AG09319 (cell line): ENCODE measurements at regions not wholly inside any gene's neighbourhood (a gene's known extent, or its start where the extent isn't known, plus 50 kb on each side); places are given as distances from the start of the nearest gene placed in this dataset.
"Not testable (repeated sequence)": the region's sequence is repeated elsewhere in the genome, so short reads cannot be mapped to it uniquely, and the experiment has no call there.

Experiments used
- DNase-seq: peaks from one replicate; pipeline ENCODE4 v3.0.0-alpha.2; 2010; ENCODE audit warnings: low read depth; ENCODE audit errors: extremely low read depth
- CTCF ChIP-seq: IDR thresholded peaks from 2 replicates; pipeline ENCODE4 v1.5.1; 2011; ENCODE audit warnings: low read depth, mild to moderate bottlenecking, inconsistent platforms, low read length, moderate library complexity

- no peak for DNase-seq
- no peak for TF ChIP-seq CTCF
Observed at GRCh38 chr11:112697391-112698178, 263.6 kb upstream of the NCAM1 start.

- TF ChIP-seq CTCF, result no peak
Observed at GRCh38 chr11:112705148-112705547, 256.1 kb upstream of the NCAM1 start.

GRCh38 chr11:112706863-112707262 lies 254.4 kb upstream of the NCAM1 start:
- no peak for DNase-seq
- no peak for TF ChIP-seq CTCF

More at GRCh38 chr11:112705148-112705547, 256.1 kb upstream of the NCAM1 start:
- no peak for DNase-seq

- not testable (repeated sequence) for DNase-seq
Observed at GRCh38 chr11:112714340-112714739, 246.9 kb upstream of the NCAM1 start.

GRCh38 chr11:112715056-112715455 lies 246.2 kb upstream of the NCAM1 start:
- TF ChIP-seq CTCF, result no peak

GRCh38 chr11:112718483-112718882 lies 242.7 kb upstream of the NCAM1 start:
- TF ChIP-seq CTCF, result no peak
- no peak for DNase-seq

More at GRCh38 chr11:112715056-112715455, 246.2 kb upstream of the NCAM1 start:
- no peak for DNase-seq

GRCh38 chr11:112719736-112720525 lies 241.3 kb upstream of the NCAM1 start:
- TF ChIP-seq CTCF, result no peak
- no peak for DNase-seq
